Panc1 (cell line): ENCODE measurements at regions not wholly inside any gene's neighbourhood (a gene's known extent, or its start where the extent isn't known, plus 50 kb on each side); places are given as distances from the start of the nearest gene placed in this dataset.

ENCODE experiments used
- ATAC-seq: fragments of 200-7000 bp; cut with Tn5 transposase; 2 replicates; pipeline ENCODE4 v1.9.1; 2020; ENCODE audit warnings: mild to moderate bottlenecking, moderate library complexity
- BruUV-seq: library from RNA; stranded (reverse); fragments of 400-500 nt; replicated peaks from 2 replicates; lab custom pipeline; 2021; lab: Mats Ljungman, UMichigan
- CTCF ChIA-PET: fragments of 300-600 bp; sonication (Branson Sonifier 250); formaldehyde crosslinking; loops from one replicate; lab custom pipeline; 2022; ENCODE audit warnings: antibody characterized with exemption; lab: Charles Lee
- POLR2A ChIA-PET: fragments of 300-600 bp; sonication (Branson Sonifier 250); formaldehyde crosslinking; loops from one replicate; lab custom pipeline; 2022; ENCODE audit warnings: antibody characterized with exemption; lab: Charles Lee
- DNase-seq: peaks from one replicate; pipeline ENCODE4 v3.0.0-alpha.2; 2010; ENCODE audit warnings: low read depth, low spot score
- H3K27ac ChIP-seq: 2 replicates; pipeline ENCODE4 v1.5.1; 2011; ENCODE audit warnings: mild to moderate bottlenecking, low read length, inconsistent platforms
- H3K27me3 ChIP-seq: fragments of 200-500 bp; sonication (Bioruptor generic); 2 replicates; pipeline ENCODE4 v1.6.0; 2014; ENCODE audit warnings: low read length, inconsistent platforms; ENCODE audit not compliant: control insufficient read depth, insufficient read depth
- H3K36me3 ChIP-seq: fragments of 200-500 bp; sonication (Bioruptor generic); 2 replicates; pipeline ENCODE4 v1.5.1; 2014; ENCODE audit warnings: inconsistent platforms, mild to moderate bottlenecking, low read length, moderate library complexity; ENCODE audit not compliant: control insufficient read depth, insufficient read depth
- H3K4me1 ChIP-seq: 2 replicates; pipeline ENCODE4 v1.5.1; 2011; ENCODE audit warnings: inconsistent platforms, mild to moderate bottlenecking, low read length, moderate library complexity; ENCODE audit not compliant: control insufficient read depth, insufficient read depth
- H3K4me3 ChIP-seq, 2 experiments: 2 replicates each; pipeline ENCODE4 v1.5.1; 2011 to 2012; ENCODE audit warnings: low read depth in 2 of 2, low read length in 2 of 2, mild to moderate bottlenecking in 2 of 2, inconsistent platforms in 1 of 2, moderate library complexity in 1 of 2
- H3K9me3 ChIP-seq: fragments of 200-500 bp; sonication (Bioruptor generic); 2 replicates; pipeline ENCODE4 v1.5.1; 2014; ENCODE audit warnings: low read depth, mild to moderate bottlenecking, inconsistent platforms, low read length, moderate library complexity; ENCODE audit not compliant: control insufficient read depth, insufficient read depth
- CTCF ChIP-seq: fragments of 450-650 bp; IDR thresholded peaks from 2 replicates; pipeline ENCODE4 v1.5.1; 2017; ENCODE audit warnings: mild to moderate bottlenecking
- POLR2AphosphoS5 ChIP-seq: IDR thresholded peaks from 2 replicates; pipeline ENCODE4 v1.6.1; 2012; ENCODE audit warnings: mild to moderate bottlenecking, low read depth, low read length, moderate library complexity
- REST ChIP-seq, 2 experiments: IDR thresholded peaks; 2 replicates each; pipeline ENCODE4 v1.6.1; 2011 to 2012; ENCODE audit warnings: low read depth in 2 of 2, control low read depth in 1 of 2, low read length in 1 of 2, mild to moderate bottlenecking in 1 of 2, moderate library complexity in 1 of 2; ENCODE audit not compliant: insufficient read depth in 1 of 2
- SIN3A ChIP-seq: IDR thresholded peaks from 2 replicates; pipeline ENCODE4 v1.6.1; 2012; ENCODE audit warnings: low read depth, mild to moderate bottlenecking, low read length, moderate library complexity, borderline replicate concordance; ENCODE audit not compliant: insufficient read depth
- TCF7L2 ChIP-seq: IDR thresholded peaks from 2 replicates; pipeline ENCODE4 v1.6.1; 2011; ENCODE audit warnings: mild to moderate bottlenecking, low read depth, low read length, inconsistent platforms
- in situ Hi-C: cut with HindIII; loops from 2 replicates; pipeline ENCODE4 v1.10.0; 2016; ENCODE audit warnings: low sequenced_read_pairs, low pct_unique_long_range_greater_than_20kb
- intact Hi-C: fragments of 100-400 bp; cut with micrococcal nuclease; formaldehyde crosslinking; loops from one replicate; pipeline ENCODE4 v1.10.0; 2022; ENCODE audit not compliant: unreplicated experiment

GRCh38 chr7:68938151-68938550 lies 660.1 kb upstream of the AUTS2 start:
- no peak for TF ChIP-seq REST (IDR thresholded peaks at IDR 0.05; ENCODE audit: insufficient read depth in 1 of 2, low read depth in 2 of 2, low read length in 1 of 2)
- TF ChIP-seq TCF7L2, result no peak
- no peak for TF ChIP-seq SIN3A
- TF ChIP-seq CTCF, result no peak
- no peak for TF ChIP-seq POLR2AphosphoS5

GRCh38 chr7:68943786-68944185 lies 654.5 kb upstream of the AUTS2 start:
- no peaks in the 10 kb centered on the region for H3K9me3 ChIP-seq
- in situ Hi-C loops, result no loop called here
- ATAC-seq (no peak), DNase-seq (no peak)
- H3K36me3 ChIP-seq, result no peaks in the 10 kb centered on the region
- no TSS peak for BruUV-seq
- H3K27ac ChIP-seq, result no peak overlapping the region
- H3K27me3 ChIP-seq, result no peaks in the 10 kb centered on the region
- H3K4me1 ChIP-seq, result no peaks in the 10 kb centered on the region
- ChIA-PET CTCF (no interaction called here), POLR2A (no interaction called here)
- H3K4me3 ChIP-seq, result no peak overlapping the region
- TF ChIP-seq TCF7L2, result no peak
- TF ChIP-seq CTCF, result no peak
- TF ChIP-seq POLR2AphosphoS5, result no peak
- no peak for TF ChIP-seq REST (IDR thresholded peaks at IDR 0.05; ENCODE audit: insufficient read depth in 1 of 2, low read depth in 2 of 2, low read length in 1 of 2)
- no peak for TF ChIP-seq SIN3A
- intact Hi-C loops, result no loop called here

More at GRCh38 chr7:68938151-68938550, 660.1 kb upstream of the AUTS2 start:
- in situ Hi-C loops, result no loop called here
- H3K36me3 ChIP-seq, result no peaks in the 10 kb centered on the region
- no TSS peak for BruUV-seq
- intact Hi-C loops, result no loop called here
- no peaks in the 10 kb centered on the region for H3K4me1 ChIP-seq
- no peaks in the 10 kb centered on the region for H3K9me3 ChIP-seq
- ATAC-seq (no peak), DNase-seq (no peak)
- H3K27ac ChIP-seq, result no peak overlapping the region
- POLR2A ChIA-PET, result no interaction called here
- no peaks in the 10 kb centered on the region for H3K27me3 ChIP-seq
- no peak overlapping the region for H3K4me3 ChIP-seq
- CTCF ChIA-PET, result no interaction called here
